ENCODE measurements at regions not wholly inside any gene's neighbourhood (a gene's known extent, or its start where the extent isn't known, plus 50 kb on each side); places are given as distances from the start of the nearest gene placed in this dataset.

DNA sequence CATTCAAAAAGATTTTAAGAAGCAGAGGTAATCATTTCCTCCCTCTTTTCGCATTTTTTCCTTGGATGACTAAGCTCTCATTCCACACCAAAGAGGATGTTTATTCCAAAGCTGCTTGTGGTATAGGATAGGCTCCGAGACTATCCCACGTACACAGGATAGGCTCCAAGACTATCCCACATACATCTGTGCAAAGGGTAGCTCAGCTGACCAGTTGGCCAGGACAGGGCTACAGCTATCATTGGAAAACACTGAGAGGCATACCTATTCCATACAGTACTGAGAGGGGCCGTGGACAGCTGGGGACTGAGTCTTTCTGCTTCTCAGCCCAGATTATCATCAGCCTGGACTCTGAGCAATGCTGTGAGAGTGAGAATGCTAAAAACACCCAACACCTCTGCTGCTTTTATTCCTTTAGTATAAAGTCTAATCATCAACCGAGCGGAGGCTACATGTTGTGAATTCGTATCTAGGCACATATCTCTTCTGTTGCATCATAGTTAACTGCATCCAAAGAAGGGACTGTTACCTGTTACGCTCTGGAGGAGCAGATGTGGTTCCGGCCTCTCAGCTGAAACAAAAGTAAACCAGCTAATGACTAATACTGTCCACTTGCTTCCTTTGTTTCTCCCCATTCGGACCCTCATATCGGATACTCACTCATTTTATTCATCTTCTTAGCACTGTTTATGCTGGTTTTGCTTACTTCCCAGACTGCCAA is 141.0 kb downstream of the TNFSF18 start:
- TF ChIP-seq, protein P1, sequence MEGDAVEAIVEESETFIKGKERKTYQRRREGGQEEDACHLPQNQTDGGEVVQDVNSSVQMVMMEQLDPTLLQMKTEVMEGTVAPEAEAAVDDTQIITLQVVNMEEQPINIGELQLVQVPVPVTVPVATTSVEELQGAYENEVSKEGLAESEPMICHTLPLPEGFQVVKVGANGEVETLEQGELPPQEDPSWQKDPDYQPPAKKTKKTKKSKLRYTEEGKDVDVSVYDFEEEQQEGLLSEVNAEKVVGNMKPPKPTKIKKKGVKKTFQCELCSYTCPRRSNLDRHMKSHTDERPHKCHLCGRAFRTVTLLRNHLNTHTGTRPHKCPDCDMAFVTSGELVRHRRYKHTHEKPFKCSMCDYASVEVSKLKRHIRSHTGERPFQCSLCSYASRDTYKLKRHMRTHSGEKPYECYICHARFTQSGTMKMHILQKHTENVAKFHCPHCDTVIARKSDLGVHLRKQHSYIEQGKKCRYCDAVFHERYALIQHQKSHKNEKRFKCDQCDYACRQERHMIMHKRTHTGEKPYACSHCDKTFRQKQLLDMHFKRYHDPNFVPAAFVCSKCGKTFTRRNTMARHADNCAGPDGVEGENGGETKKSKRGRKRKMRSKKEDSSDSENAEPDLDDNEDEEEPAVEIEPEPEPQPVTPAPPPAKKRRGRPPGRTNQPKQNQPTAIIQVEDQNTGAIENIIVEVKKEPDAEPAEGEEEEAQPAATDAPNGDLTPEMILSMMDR (IDR thresholded peaks at IDR 0.05; ENCODE audit: low read length, missing control alignments), result no peak
- peak; percentile 90 for DNase-seq (ENCODE audit: low read depth)
- H3K4me3 ChIP-seq (replicated peaks; ENCODE audit: low read depth, low read length), result peak overlapping the region; percentile 1

DNA sequence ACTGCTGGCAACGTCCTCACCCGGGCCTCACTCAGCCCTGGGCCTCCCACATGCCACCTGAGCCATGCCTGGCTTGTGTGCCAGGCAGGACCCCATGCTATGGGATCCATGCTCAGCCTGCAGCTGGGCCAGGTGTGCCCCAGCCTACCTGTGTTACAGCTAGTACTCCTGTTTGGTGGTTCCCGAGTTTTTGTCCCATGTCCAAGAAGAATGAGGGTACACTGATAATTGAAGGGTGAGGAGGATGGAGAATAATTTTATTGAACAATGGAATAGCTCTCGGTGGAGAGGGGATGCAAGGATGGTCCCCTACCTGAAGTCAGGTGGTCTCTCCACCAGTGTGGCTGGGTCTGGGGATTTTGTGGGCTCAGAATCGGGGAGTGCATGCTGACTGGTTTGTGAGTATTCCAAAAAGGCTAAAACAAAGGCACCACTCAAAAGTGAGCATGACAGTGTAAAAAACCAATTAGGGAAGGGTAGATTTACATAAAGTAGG is 137.9 kb downstream of the TNFSF18 start:
- no peak overlapping the region for H3K4me3 ChIP-seq (replicated peaks; ENCODE audit: low read depth, low read length)
- no peak for DNase-seq (ENCODE audit: low read depth)
- TF ChIP-seq, protein P1 (IDR thresholded peaks at IDR 0.05; ENCODE audit: low read length, missing control alignments), result no peak

DNA sequence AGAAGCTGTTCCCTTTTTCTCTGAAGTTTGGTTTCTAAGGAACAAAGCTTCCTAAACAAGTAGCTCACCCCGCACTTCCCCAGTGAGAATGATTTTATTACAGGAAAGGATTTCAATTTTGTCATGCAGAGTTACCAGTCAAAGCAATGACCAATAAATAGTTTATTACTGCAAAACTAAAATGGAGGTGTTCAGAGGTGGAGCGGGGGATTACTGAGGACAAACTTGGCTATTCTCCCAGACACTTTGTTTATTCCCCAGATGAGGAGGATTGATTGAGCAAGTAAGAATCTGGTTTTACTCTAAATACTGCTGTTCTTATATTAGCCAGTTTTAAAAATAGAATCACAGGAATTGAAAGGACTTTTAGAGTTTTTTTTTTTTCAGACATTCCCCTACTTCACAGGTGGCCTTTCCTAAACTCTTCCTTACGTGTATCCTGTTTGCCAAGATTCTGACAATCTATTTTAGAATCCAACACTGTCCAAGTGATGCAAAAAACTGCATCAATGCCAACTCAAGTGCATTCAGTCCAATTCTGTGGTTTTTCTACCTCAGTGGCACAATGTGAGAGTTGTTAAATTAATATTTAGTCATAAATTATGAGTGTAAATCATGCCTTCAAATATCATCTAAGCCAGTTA is 136.1 kb downstream of the TNFSF18 start:
- DNase-seq (ENCODE audit: low read depth), result peak; percentile 73
- TF ChIP-seq, protein P1 (IDR thresholded peaks at IDR 0.05; ENCODE audit: low read length, missing control alignments), result no peak

DNA sequence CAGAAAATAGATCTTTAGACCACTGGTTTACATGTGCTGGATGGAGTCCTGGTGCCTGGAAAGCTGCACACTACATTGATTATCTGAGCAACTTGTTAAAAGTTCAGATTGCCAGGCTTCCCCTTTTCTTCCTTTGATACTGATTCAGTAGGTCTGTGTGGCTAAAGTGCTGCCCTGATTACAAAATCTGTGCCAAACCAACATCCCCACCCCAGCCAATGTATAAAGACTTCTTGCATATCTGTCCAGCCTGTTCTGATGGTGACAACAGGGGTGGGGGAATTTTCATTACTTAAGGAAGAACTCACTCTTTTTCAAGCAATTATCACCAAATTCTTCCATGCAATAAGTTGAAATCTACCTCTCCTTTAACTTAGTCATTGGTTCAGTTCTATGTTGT is 135.5 kb downstream of the TNFSF18 start:
- DNase-seq (ENCODE audit: low read depth), result no peak
- no peak overlapping the region for H3K4me3 ChIP-seq (replicated peaks; ENCODE audit: low read depth, low read length)
- TF ChIP-seq, protein P1 (IDR thresholded peaks at IDR 0.05; ENCODE audit: low read length, missing control alignments), result no peak

More for the DNA sequence above, 136.1 kb downstream of the TNFSF18 start:
- no peak overlapping the region for H3K4me3 ChIP-seq (replicated peaks; ENCODE audit: low read depth, low read length)

DNA sequence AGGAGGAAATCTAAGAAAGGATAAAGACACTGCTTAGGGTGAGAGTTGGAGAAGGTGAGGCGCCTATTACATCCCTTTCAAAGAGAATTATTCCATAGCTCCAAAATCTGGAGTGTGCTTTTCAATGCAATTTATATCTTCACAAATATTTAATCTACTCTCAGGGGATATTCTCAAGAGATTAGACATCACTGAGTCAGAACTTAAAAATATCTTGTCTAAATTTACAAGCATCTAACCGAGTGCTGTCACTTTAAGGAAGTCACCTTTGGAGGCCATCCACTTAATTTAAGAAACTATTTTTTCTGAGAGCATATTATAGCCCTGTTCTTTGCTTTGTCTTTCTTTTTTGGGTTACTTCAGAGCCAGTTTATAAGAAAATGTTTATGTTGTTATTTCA is 134.6 kb downstream of the TNFSF18 start:
- TF ChIP-seq, protein P1 (IDR thresholded peaks at IDR 0.05; ENCODE audit: low read length, missing control alignments), result no peak
- DNase-seq (ENCODE audit: low read depth), result no peak
- H3K4me3 ChIP-seq (replicated peaks; ENCODE audit: low read depth, low read length), result no peak overlapping the region

DNA sequence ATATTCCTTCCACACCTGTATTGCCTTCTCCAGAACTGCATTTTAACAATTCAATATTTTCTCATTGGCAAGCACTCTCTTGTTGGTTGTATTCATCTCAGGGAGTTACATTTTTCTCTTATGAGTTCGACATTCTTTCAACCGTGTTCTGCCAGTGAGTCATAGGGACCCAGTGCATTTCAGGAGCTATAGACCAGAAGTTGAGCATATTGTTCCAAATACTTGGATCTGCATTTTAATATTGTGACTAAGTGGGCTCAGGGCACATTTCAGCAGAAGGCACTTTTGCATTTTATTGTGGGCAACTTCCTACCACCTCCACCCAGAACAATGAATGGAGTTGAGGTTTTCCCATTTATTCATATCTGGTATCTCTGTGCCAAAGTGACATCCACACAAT is 132.8 kb downstream of the TNFSF18 start:
- peak; percentile 96 for DNase-seq (ENCODE audit: low read depth)
- H3K4me3 ChIP-seq (replicated peaks; ENCODE audit: low read depth, low read length), result no peak overlapping the region
- TF ChIP-seq, protein P1 (IDR thresholded peaks at IDR 0.05; ENCODE audit: low read length, missing control alignments), result no peak
